Activated CD8-positive, alpha-beta memory T cell treated with anti-CD3 and anti-CD28 coated beads, Interleukin-2, amount 50 U/mL, for 48 hours (primary cell): ENCODE measurements at regions not wholly inside any gene's neighbourhood (a gene's known extent, or its start where the extent isn't known, plus 50 kb on each side); places are given as distances from the start of the nearest gene placed in this dataset.

Experiments used
- DNase-seq: peaks from one replicate; pipeline ENCODE4 v3.0.0-alpha.2; 2020

DNA sequence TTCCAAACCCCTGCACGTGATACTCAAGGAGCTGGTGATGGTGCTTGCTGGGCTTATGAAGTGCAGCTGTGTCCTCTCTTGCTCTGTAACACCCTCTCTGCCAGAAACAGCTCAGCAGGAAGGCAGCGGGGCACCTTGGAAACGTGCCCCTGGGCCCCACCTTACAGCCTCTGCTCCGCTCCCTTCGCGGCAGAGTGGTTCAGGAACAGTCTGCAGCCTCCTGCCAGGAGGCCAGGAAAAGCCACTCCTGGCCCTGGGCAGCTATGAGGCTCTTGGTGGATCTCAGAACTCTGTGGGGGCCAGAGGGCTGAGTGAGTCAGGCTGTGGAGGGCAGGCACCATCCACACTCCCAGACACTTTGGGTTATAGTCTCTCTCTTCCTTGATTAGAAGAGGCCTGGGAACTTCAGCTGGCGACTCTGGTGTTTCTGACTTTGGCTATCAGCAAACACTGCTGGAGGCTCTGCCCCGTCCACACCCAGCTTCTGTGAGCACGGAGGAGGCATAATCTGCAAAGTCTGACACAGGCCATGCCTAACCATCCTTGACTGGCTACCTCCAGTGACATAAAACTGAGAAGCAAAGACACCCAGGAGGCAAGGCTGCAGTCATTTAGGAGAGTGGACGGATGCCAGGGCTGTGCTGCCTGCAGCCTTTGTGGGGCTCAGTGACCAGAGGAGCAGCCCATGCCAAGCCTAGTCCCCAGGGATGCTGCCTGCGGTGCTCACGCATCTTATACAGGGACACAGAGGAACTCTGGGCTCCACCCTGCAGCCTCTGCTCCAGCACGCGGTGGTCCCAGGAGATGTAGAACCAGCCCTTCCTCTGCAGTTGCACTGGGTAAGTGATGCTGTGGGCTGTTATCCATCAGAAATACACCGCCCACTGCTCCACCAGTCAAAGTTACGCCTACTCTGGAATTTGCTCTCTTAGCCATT is 65.3 kb downstream of the METRNL start:
- peak; percentile 44 for DNase-seq

DNA sequence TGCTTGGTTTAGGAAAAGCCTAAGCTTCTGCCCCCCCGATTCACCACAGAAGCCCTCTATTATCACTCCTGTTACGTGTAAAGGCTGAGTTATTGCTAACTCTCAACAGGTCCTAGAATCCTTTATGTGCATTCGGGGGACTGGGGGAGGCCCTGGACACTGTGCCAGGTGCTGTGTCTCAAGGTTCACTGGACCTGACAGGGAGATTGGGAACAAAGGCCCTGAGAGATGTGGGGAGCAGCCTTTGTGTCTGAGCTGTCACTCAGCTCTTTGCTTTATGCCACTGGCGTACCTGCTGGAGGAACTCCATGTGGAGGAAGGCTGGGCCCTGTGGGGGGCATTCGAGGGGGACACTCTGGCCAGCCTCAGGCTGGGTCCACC is 65.9 kb downstream of the METRNL start:
- peak; percentile 33 for DNase-seq

DNA sequence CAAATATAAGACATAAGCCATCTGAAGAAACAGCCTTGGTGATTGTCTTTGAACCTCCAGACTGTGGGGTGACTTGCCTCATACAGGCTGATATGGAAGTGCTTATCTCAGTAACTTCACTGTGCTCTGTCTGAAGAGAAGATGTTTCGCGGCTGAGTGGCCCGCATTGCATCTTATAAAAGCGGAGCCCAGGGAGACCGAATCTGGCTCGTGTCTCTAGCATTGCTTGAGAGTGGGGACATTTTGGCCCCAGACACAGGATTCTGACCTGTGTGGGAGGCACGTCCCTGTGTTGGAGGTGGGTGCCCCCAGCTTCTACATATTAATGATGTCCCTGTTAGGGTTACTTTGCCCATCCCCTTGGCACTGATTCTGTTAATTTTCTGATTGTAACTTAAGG is 66.4 kb downstream of the METRNL start:
- DNase-seq, result peak; percentile 37

DNA sequence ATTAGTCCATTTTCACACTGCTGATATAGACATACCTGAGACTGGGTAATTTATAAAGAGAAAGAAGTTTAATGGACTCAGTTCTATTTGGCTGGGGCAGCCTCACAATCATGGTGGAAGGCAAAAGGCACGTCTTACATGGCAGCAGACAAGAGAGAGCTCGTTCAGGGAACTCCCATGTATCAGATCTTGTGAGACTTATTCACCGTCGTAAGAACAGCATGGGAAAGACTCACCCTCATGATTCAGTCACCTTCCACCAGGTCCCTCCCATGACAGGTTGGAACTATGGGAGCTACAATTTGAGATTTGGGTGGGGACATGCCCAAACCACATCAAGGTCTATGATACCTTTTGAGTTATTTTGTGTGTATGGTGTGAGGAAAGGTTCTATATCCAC is 66.9 kb downstream of the METRNL start:
- DNase-seq, result peak; percentile 17

DNA sequence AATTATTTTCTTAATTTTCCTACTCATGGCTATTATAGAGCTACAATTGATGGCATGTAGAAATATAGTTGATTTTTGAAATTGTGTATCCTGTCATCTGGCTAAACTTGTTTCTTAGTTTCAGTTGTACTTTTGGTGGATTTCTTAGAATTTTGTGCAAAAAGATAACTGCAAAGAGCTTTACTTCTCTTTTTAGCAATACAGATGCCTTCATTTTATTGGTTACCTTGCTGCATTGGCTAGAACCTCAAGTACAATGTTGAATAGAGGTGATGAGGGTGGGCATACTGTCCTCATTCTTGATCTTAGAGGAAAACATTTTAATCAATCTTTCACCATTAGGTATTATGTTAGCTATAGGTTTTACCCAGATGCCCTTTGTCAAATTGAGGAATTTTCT is 67.9 kb downstream of the METRNL start:
- DNase-seq, result no peak

DNA sequence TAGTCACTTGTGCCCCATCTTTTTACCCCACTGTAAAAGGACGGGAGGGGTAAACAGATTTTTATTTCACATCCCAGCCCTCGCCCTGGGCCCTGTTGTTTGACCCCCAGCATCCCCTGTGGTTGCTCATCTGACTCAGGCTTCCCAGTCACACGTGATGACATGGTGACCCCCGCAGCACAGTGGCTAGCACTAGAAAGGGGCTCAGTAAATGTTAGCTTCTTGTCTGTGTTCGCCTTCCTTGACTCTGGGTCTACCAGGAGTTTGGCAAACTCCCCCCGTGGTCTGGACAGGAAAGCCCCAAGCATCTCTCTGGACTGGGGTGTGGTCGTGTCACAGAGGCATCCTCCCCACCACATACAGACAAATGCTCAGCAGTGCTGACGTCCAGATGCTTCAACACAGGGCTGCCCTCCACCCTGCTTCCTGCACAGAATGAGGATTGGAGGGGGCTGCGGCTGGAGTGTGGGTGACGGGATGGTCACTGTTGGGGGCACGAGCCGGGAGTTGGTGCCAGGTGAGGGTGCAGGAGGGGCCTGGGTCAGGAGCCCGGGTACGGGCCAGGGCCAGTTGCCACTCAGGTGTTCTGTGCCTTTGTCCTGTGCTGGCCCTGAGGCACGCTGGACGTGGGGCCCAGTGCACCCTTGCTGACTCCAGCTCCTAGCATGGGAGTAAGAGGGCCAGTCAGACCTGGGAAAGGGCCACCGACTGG is 69.1 kb downstream of the METRNL start:
- no peak for DNase-seq

DNA sequence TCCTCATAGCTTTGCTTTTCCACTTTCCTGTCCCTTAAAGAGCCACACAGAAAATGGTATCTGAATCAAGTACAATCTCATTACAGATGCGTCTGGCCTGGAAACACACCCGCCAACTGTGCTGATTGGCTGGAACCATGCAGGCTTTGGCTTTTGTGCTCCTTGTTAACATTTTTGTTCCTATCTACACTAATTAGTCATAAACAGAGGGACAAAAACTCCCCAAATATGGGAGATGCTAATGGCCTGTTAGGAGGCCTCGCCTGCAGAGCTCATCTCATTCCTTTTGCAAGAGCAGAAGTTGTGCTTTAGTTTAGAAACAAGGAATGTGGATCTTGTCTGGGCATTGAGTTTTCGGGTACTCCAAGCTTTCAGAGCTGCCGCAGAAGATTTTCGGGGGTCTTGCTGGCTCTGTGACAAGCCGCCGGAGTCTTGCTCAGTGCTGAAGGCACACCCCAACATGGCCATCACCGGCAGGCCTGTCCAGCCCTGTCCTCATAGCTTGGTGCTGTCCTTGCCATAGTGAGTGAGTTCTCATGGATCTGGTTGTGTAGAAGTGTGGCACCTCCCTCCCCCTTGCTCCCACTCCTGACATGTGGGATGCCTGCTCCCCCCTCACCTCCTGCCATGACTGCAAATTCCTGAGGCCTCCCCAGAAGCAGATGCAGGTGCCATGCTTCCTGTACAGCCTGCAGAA is 69.8 kb downstream of the METRNL start:
- DNase-seq, result no peak

DNA sequence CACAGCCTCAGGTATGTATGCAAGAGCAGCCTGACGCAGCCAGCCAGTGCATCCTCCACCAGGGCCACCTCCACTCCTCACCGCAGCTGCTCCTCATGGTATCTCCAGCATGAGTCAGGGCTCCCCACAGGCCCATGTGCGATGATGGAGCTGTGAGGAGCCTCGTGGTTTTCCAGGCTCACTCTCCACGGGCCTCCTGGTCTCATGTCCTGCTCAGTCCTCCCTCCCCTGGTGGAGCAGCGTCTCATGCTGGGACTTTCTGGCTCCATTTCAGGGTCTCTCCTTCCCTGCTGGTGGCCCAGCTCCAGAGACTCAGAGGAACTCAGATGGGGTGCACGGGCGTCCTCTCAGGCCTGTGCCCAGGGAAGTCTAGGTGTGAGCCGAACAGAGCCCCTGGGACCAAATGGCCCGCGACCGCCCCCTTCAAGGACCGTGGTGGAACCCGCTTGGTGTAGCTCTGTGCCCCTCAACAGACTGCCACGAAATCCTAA is 70.4 kb downstream of the METRNL start:
- no peak for DNase-seq

DNA sequence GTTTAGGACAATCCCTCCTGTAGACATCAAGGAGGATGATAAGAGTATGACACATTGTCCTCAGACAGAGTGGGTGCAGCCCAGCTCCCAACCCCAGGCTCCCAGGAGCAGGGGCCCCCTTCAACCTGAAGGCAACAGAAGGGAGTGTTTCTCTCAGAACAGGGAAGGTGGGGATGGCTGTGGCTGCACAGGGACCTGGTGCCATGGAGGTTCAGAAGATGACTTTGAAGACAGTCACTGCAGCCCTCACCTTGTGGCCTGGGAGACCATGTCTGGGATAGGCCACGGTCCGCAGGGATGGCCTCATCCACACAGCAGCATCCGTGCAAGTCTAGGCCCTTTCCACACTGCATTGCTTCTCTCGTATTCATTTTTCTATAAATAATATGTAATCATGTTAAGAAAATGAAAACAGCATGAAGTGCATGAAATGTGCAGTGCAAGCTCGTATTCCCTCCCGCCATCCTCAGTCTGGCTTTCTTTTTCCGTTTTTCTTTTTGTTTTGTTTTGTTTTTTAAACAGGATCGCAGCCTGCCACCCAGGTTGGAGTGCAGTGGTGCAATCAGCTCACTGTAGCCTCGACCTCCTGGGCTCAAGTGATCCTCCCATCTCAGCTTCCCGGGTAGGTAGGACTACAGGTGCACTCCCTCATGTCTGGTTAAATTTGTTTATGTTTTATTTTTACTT is 71.1 kb downstream of the METRNL start:
- DNase-seq, result no peak

DNA sequence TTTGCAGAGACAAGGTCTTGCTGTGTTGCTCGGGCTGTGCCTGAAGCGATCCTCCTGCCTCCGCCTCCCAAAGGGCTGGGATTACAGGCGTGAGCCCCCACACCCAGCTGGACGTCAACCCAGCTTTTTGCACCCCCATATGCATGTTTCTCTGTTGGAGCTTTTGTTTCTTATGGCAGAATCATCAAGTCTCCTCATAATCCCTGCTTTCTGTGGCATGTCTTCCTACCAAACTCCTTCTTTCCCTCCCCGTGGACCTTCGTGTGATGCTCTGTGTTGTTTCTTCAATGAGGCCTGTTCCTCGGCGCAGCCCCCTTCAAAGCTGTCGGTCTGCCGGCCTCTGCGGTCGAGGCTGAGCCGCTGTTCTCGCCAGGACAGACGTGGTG is 71.6 kb downstream of the METRNL start:
- no peak for DNase-seq

DNA sequence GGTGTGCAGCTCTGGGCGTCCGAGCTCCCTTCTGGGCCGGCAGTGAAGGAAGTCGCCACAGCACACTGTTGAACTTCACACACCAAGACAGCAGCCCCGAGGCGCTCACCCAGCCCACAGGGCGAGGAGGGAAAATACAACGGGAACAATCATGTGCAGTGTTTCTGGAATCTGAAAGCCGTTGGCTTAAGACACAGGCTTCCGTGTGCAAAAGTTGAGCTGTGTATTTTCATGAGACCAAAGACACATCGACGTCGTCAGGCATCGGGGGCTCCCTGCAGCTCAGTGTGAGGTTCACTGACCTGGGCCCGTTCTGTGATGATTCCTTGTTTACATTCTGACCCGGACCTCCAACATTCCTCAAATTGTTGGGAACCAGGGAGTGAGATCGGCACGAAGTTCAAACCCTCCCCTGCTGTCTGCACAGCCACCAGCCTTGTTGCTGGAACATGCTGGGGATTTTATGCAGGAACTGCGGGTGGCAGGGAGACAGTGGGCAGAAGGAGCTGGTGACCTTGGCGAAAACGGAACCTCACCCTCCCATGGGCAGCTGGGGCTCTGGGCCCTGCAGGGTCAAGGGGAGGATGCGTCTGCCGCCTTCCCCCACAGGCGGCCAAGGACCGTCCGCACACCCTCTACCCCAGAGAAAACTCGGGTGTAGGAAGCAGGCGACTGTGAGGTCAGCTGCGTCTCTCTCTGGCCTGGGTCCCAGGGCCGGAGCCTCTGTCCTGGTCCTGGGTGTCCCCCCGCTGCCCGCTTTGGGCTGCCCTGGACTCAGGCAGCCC is 72.2 kb downstream of the METRNL start:
- DNase-seq, result peak; percentile 38

DNA sequence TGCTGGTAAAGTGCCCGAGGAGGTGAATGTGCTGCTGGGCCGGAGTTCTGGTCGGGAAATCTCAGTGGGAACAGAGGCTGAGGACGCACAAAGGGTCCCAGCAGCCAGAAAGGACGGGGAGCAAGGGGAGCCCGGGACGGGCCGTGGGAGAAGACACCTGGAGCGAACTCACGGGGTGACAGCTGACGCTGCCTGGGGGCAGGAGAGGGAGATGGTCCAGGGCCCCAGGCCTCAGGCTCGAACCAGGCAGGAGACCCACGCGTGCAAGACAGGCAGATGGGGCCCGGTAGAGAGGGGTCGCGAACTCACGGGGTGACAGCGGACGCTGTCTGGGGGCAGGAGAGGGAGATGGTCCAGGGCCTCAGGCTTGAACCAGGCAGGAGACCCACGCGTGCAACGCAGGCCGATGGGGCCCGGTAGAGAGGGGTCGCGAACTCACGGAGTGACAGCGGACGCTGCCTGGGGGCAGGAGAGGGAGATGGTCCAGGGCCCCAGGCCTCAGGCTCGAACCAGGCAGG is 72.9 kb downstream of the METRNL start:
- peak; percentile 37 for DNase-seq

DNA sequence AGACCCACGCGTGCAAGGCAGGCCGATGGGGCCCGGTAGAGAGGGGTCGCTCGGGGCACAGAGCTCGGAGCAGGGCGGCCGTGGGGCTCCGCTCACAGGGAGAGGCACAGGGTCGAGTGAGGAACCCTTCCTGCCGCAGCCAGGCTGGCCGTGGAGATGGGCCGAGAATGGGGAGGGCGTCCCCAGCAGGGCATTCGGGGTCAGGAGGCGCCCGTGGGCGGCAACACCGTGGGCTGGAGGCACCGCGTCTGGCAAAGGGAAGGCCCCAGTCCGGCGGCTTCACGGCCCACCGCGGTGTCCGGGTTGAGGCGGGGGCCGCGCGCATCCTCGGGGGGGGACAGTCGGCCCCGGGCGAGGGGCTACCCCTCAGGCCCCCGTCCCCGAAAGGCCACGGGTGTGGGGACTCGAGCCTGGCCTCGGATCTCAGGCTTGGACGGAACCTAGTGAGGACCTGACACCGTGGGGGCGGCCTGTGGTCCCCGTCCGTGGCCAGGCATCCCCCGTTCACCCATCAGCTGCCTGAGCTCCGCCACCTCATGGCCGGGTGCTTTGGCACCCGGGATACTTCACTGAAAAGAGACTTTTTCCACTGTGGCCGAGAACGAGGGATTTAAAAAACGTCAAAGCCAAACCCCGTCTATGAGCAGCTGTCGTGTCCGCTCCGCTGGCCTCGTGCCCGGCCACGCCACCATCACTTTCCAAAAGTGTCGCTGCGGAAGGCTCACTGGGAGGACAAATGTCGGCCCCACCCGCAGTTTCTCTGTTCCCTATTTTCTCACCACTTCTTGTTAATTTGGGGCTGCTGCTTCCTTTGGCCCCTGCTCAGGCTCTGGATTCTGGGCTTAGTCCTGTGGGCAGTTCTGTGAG is 73.6 kb downstream of the METRNL start:
- DNase-seq, result peak; percentile 38

DNA sequence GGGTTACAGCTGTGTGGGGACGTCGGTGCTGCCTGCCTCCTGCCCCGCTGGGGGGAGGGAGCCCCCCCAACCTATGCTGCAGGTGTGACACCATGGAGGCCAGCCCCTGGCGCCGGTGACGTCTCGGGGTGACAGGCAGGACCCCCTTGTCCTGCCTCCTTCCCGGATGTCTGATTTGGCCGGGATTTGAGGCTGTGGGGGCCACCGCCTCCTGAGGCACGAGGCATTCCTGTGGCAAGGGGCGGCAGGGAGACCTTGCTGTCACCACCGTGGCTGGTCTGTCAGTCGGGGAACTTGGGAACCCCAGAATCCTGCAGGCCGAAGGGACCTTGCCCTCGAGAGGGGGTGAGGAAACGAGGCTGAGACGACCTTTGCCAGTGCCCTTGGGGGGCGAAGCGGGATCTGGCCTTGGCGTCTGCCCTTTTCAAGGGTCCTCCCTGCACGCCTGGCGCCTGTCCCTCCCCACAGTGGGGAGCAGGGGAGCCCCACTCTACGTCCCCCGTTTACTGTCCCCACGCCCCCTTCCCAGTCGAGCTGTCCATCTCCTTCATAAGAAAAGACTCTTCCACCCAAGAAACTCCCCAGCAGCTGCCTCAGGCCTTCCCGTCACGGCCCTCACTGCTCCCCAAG is 74.4 kb downstream of the METRNL start:
- peak; percentile 45 for DNase-seq

DNA sequence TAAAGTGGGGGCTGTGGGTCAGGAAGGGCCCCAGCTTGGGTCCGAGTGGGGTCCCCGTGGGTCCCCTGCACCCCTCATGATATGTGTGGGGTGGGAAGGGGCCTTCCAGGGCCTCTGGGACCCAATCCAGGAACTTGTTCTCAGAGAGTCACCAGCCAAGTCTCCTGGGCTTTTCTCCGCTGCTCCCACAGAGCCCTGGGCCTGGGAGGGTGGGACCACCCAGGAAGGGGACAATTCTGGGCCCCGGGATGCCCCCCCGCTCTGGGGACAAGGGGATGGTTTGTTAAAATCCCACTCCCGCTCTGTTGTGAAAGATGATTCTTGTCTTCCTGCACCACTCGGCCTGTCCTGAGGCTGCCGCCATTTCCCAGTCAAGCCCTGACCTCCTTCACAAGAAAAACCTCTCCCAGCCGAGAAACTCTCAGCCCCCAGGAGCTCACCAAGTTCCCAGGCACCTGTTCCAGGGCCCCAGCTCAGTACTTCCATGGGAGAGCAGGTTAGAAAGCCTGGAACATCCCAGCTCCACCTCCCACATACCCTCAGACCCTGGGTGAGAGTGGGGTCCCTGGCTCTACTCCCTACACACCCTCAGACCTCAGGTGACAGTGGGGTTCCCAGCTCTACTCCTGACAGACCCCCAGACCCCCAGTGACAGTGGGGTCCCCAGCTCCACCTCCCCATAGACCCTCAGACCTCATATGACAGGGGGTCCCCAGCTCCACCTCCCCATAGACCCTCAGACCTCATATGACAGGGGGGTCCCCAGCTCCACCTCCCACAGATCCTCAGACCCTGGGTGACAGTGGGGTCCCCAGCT is 75.1 kb downstream of the METRNL start:
- DNase-seq, result peak; percentile 48

DNA sequence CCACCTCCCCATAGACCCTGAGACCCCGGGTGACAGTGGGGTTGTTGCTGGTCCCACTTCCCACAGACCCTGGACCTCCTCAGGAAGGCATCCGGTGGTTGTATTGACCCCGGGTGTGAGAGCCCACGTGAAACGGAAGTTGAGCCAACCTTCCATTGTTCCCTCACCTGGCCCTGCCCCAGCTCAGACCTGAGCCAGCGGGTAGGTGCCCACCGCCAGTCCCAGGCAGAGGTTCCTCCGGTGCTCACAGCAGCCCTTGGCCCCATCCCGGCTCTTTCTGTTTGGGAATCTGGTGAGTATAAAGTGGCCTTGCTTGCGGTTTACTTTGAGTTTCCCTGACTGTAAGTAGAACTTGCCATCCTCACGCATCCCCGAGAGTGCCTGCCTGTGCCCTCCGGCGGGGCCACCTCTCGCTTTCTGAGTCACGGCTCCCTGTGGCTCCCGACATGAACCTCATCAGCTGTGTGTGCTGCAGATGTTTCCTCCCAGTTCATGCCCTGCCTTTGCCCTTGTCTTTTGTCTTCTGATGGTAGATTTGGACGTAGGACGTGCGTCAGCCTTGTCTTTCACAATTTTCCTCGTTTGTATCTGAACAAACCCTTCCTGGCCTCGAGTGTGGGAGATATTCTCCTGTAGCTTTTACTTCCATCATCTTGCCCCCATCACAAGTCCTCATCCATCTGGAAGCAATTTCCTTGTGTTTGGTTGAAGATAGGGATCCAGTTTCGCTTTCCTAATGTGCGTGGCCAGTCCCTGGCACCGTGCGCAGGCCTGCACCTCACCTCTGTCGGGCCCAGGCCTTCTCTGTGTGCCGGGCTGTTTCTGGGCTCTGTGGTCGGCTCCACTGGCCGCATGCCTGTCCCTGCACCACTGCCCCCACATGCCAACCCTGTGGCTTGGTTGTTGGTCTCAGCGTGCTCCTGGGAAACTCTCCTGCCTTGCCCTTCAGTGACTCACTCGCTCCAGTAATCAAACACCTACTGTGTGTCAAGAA is 76.0 kb downstream of the METRNL start:
- DNase-seq, result peak; percentile 64

DNA sequence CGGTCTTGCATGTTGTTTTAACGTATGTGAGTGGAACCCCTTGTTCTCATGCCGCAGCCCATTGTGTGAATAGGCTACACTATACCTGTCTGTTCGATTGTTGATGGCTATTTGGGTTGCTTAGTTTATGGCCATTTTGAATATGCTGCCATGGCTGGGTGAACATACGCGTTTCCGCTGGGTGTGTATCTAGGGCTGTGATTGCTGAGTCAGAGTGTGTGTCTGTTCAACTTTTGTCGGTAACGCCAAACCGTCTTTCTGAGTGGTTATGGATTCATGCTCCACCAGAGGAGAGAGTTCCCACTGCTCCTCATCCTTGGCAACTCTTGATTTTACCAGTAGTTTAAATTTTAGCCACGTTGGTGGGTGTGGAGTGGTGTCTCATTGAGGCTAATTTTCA is 77.0 kb downstream of the METRNL start:
- DNase-seq, result no peak
